Esophagus muscularis mucosa (tissue), 3 donors: ENCODE measurements at regions not wholly inside any gene's neighbourhood (a gene's known extent, or its start where the extent isn't known, plus 50 kb on each side); places are given as distances from the start of the nearest gene placed in this dataset.

Source experiments
- POLR2A ChIP-seq: fragments of 450-650 bp; IDR thresholded peaks from one replicate; pipeline ENCODE4 v1.6.1; 2017; ENCODE audit warnings: antibody characterized with exemption, moderate library complexity, mild to moderate bottlenecking, low read depth
- TF ChIP-seq, protein P1 (sequence below), 3 experiments: fragments of 200-600 bp in 2 of 3; fragments of 450-650 bp in 1 of 3; sonication (generic) in 2 of 3; IDR thresholded peaks; one replicate each; pipeline ENCODE4 v1.5.1; 2017 to 2019; ENCODE audit warnings: antibody characterized with exemption in 3 of 3, mild to moderate bottlenecking in 2 of 3, moderate library complexity in 1 of 3

DNA sequence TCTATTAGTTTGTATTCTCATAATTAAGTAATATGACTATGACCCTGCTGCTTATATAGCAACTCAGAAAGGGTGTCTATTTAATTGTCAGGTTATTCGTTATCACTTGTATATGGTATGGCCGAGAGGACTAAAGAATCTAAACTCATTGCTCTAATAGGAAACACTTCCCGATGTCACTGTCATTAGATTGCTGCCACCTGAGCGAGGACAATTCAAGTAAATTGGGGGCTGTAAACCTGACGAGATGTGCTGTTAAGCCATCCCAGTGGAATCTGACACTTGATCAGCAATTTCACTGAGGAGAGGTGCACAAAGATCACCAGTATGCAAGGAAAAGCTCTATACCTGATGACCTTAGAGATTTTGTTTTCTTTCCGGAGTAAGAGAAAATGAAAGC, 1319.3 kb downstream of the MAT2B start:
- TF ChIP-seq, protein P1, sequence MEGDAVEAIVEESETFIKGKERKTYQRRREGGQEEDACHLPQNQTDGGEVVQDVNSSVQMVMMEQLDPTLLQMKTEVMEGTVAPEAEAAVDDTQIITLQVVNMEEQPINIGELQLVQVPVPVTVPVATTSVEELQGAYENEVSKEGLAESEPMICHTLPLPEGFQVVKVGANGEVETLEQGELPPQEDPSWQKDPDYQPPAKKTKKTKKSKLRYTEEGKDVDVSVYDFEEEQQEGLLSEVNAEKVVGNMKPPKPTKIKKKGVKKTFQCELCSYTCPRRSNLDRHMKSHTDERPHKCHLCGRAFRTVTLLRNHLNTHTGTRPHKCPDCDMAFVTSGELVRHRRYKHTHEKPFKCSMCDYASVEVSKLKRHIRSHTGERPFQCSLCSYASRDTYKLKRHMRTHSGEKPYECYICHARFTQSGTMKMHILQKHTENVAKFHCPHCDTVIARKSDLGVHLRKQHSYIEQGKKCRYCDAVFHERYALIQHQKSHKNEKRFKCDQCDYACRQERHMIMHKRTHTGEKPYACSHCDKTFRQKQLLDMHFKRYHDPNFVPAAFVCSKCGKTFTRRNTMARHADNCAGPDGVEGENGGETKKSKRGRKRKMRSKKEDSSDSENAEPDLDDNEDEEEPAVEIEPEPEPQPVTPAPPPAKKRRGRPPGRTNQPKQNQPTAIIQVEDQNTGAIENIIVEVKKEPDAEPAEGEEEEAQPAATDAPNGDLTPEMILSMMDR (IDR thresholded peaks at IDR 0.05) = no peak
- TF ChIP-seq POLR2A = no peak
